ENCODE measurements at regions not wholly inside any gene's neighbourhood (a gene's known extent, or its start where the extent isn't known, plus 50 kb on each side); places are given as distances from the start of the nearest gene placed in this dataset.
"Not testable (repeated sequence)": the region's sequence is repeated elsewhere in the genome, so short reads cannot be mapped to it uniquely, and the experiment has no call there.

- TF ChIP-seq ZNF407 (CRISPR knock-in tag; IDR thresholded peaks at IDR 0.05; ENCODE audit: not compliant biosample characterization) (no peak), RNF2 (conservative IDR thresholded peaks at IDR 0.05; ENCODE audit: low read depth) (no peak), ZNF33B (CRISPR knock-in tag; IDR thresholded peaks at IDR 0.05) (no peak)
These were observed 1014.8 kb downstream of the RAPGEF2 start (continued) for GRCh38 chr4:160117686-160118085.

GRCh38 chr4:160125576-160126287 is 1022.9 kb downstream of the RAPGEF2 start:
- H3K4me2 ChIP-seq (ENCODE audit: low read depth, low read length); H3K9ac ChIP-seq (ENCODE audit: insufficient read depth, low read depth, low read length); H3K4me1 ChIP-seq (ENCODE audit: insufficient read depth, low read length); in situ Hi-C loops (cut with HindIII; ENCODE audit: extremely low pct_ligation_motif_present, low pct_unique_long_range_greater_than_20kb); DNase-seq (ENCODE audit: low spot score); ATAC-seq; FAIRE-seq; intact Hi-C loops (cut with micrococcal nuclease; ENCODE audit: unreplicated experiment); H3K4me3 ChIP-seq (replicated peaks in 1 of 3; ENCODE audit: insufficient read depth in 1 of 3, low read depth in 2 of 3, low read length in 3 of 3); H4K20me1 ChIP-seq (ENCODE audit: insufficient read depth, low read length); POLR2A ChIA-PET; CTCF ChIA-PET (ENCODE audit: low intra/inter-chr PET ratio, low total read pairs); H3K36me3 ChIP-seq (replicated peaks in 1 of 2; ENCODE audit: control insufficient read depth in 1 of 2, insufficient read depth in 2 of 2, low read length in 2 of 2); H3K27me3 ChIP-seq (ENCODE audit: control insufficient read depth in 1 of 2, insufficient read depth in 2 of 2, low read length in 2 of 2); H3K79me2 ChIP-seq (ENCODE audit: insufficient read depth, low read length); H2AFZ ChIP-seq (ENCODE audit: low read length); BruUV-seq (replicated peaks); H3K27ac ChIP-seq (ENCODE audit: extremely low read length, insufficient read depth, low read length): not testable (repeated sequence)
- 63% methylated on average over 15 of the region's 24 CpGs for WGBS (ENCODE audit: low lambda C conversion rate)
- H3K9me3 ChIP-seq (ENCODE audit: low read length) = peaks cover 12% of the 10 kb centered on the region
